HCT116 (cell line): ENCODE measurements at regions not wholly inside any gene's neighbourhood (a gene's known extent, or its start where the extent isn't known, plus 50 kb on each side); places are given as distances from the start of the nearest gene placed in this dataset.

Experiments
- ATAC-seq: fragments of 200-7000 bp; cut with Tn5 transposase; 2 replicates; pipeline ENCODE4 v1.9.1; 2020; ENCODE audit warnings: mild to moderate bottlenecking, moderate library complexity
- BruUV-seq: library from RNA; stranded (reverse); fragments of 400-500 nt; replicated peaks from 2 replicates; lab custom pipeline; 2021; lab: Mats Ljungman, UMichigan
- CTCF ChIA-PET: fragments of 300-600 bp; sonication (Branson Sonifier 250); formaldehyde crosslinking; loops from one replicate; lab custom pipeline; 2021; ENCODE audit warnings: antibody characterized with exemption; lab: Charles Lee
- POLR2A ChIA-PET: fragments of 300-600, 350-600 bp; sonication (Branson Sonifier 250); formaldehyde crosslinking; loops from one replicate; lab custom pipeline; 2021; ENCODE audit warnings: antibody characterized with exemption; lab: Charles Lee
- RAD21 ChIA-PET, 2 experiments: fragments of 300-600 bp; sonication (Branson Sonifier 250); formaldehyde crosslinking; loops; one replicate each; lab custom pipeline; 2023; ENCODE audit warnings: low total read pairs in 2 of 2; ENCODE audit not compliant: uncharacterized antibody in 2 of 2, unreplicated experiment in 2 of 2, low non-redundant PET in 1 of 2; lab: Charles Lee
- DNase-seq: peaks from one replicate; pipeline ENCODE4 v3.0.0-alpha.2; 2010; ENCODE audit warnings: low read depth, low spot score
- H2AFZ ChIP-seq: fragments of 200-600 bp; shearing (Covaris generic), sonication (generic); 2 replicates; pipeline ENCODE4 v1.6.1; 2017; ENCODE audit warnings: low read depth, mixed run types, mixed read lengths, antibody characterized with exemption, low read length; ENCODE audit not compliant: poor library complexity, severe bottlenecking
- H3K27ac ChIP-seq: 2 replicates; pipeline ENCODE4 v1.5.1; 2012; ENCODE audit warnings: low read depth, low read length
- H3K27me3 ChIP-seq: fragments of 200-600 bp; sonication (generic); 2 replicates; pipeline ENCODE4 v1.6.1; 2016; ENCODE audit warnings: mixed run types, low read length, mixed read lengths; ENCODE audit not compliant: insufficient read depth
- H3K36me3 ChIP-seq, 2 experiments: fragments of 200-500 bp in 1 of 2; fragments of 200-600 bp in 1 of 2; sonication (Bioruptor generic) in 1 of 2; sonication (generic) in 1 of 2; 2 replicates each; pipeline versions ENCODE4 v1.5.1 to v1.6.1; 2014 to 2016; ENCODE audit warnings: low read length in 2 of 2, inconsistent platforms in 1 of 2, mixed read lengths in 1 of 2, mixed run types in 1 of 2; ENCODE audit not compliant: insufficient read depth in 2 of 2, control insufficient read depth in 1 of 2
- H3K4me1 ChIP-seq, 2 experiments: fragments of 200-600 bp in 1 of 2; sonication (generic) in 1 of 2; 2 replicates each; pipeline versions ENCODE4 v1.5.1 to v1.6.1; 2012 to 2017; ENCODE audit warnings: low read length in 2 of 2, inconsistent platforms in 1 of 2, mild to moderate bottlenecking in 1 of 2, mixed read lengths in 1 of 2, mixed run types in 1 of 2, moderate library complexity in 1 of 2; ENCODE audit not compliant: insufficient read depth in 2 of 2, control insufficient read depth in 1 of 2
- H3K4me2 ChIP-seq: fragments of 200-600 bp; sonication (generic); 2 replicates; pipeline ENCODE4 v1.6.1; 2017; ENCODE audit warnings: mixed run types, low read length, mixed read lengths
- H3K4me3 ChIP-seq, 2 experiments: fragments of 200-600 bp in 1 of 2; sonication (generic) in 1 of 2; replicated peaks in 1 of 2; 2 replicates each; pipeline ENCODE4 v1.5.1; 2011 to 2016; ENCODE audit warnings: low read length in 2 of 2, control low read depth in 1 of 2, low read depth in 1 of 2, mild to moderate bottlenecking in 1 of 2, mixed read lengths in 1 of 2, mixed run types in 1 of 2
- H3K79me2 ChIP-seq: fragments of 200-600 bp; sonication (generic); 2 replicates; pipeline ENCODE4 v1.6.1; 2017; ENCODE audit warnings: mild to moderate bottlenecking, mixed run types, low read length, moderate library complexity, mixed read lengths; ENCODE audit not compliant: insufficient read depth
- H3K9ac ChIP-seq: fragments of 200-600 bp; sonication (generic); 2 replicates; pipeline ENCODE4 v1.6.1; 2016; ENCODE audit warnings: low read length, mixed read lengths
- H3K9me2 ChIP-seq: fragments of 200-600 bp; sonication (generic), shearing (Covaris generic); 2 replicates; pipeline ENCODE4 v1.6.1; 2017; ENCODE audit warnings: mixed run types, mild to moderate bottlenecking, moderate library complexity; ENCODE audit not compliant: insufficient read depth
- H3K9me3 ChIP-seq, 2 experiments: fragments of 200-500 bp in 1 of 2; fragments of 200-600 bp in 1 of 2; sonication (Bioruptor generic) in 1 of 2; sonication (generic) in 1 of 2; 2 replicates each; pipeline ENCODE4 v1.6.1; 2014 to 2017; ENCODE audit warnings: low read length in 2 of 2, mixed read lengths in 2 of 2, inconsistent platforms in 1 of 2, low read depth in 1 of 2, mild to moderate bottlenecking in 1 of 2, mixed run types in 1 of 2, moderate library complexity in 1 of 2; ENCODE audit not compliant: control insufficient read depth in 1 of 2, insufficient read depth in 1 of 2
- H4K20me1 ChIP-seq: fragments of 200-600 bp; sonication (generic), shearing (Covaris generic); 2 replicates; pipeline ENCODE4 v1.6.1; 2017; ENCODE audit warnings: mixed run types, mild to moderate bottlenecking, moderate library complexity; ENCODE audit not compliant: insufficient read depth
- ATF3 ChIP-seq: IDR thresholded peaks from 2 replicates; pipeline ENCODE4 v1.6.1; 2012
- CBX3 ChIP-seq: IDR thresholded peaks from 2 replicates; pipeline ENCODE4 v1.6.1; 2012; ENCODE audit warnings: low read depth
- EGR1 ChIP-seq: IDR thresholded peaks from 2 replicates; pipeline ENCODE4 v1.6.1; 2012; ENCODE audit warnings: low read depth
- ELF1 ChIP-seq: IDR thresholded peaks from 2 replicates; pipeline ENCODE4 v1.6.1; 2012; ENCODE audit warnings: low read depth, borderline replicate concordance
- EZH2 ChIP-seq: fragments of 200-600 bp; sonication (generic); IDR thresholded peaks from 2 replicates; pipeline ENCODE4 v1.6.1; 2017; ENCODE audit warnings: antibody characterized with exemption, mixed run types
- EZH2phosphoT487 ChIP-seq: fragments of 200-600 bp; IDR thresholded peaks from 2 replicates; pipeline ENCODE4 v1.6.1; 2018; ENCODE audit warnings: antibody characterized with exemption, borderline replicate concordance
- FOSL1 ChIP-seq: IDR thresholded peaks from 2 replicates; pipeline ENCODE4 v1.6.1; 2012; ENCODE audit warnings: low read depth
- JUND ChIP-seq: IDR thresholded peaks from 2 replicates; pipeline ENCODE4 v1.6.1; 2012
- POLR2A ChIP-seq: IDR thresholded peaks from 2 replicates; pipeline ENCODE4 v1.7.0; 2011; ENCODE audit warnings: borderline replicate concordance; ENCODE audit not compliant: insufficient read depth, insufficient read length; ENCODE audit errors: extremely low read depth
- RAD21 ChIP-seq: IDR thresholded peaks from 2 replicates; pipeline ENCODE4 v1.6.1; 2012; ENCODE audit warnings: low read depth, mild to moderate bottlenecking
- REST ChIP-seq: IDR thresholded peaks from 2 replicates; pipeline ENCODE4 v1.6.1; 2012; ENCODE audit warnings: low read depth
- SIN3A ChIP-seq: IDR thresholded peaks from 2 replicates; pipeline ENCODE4 v1.6.1; 2012; ENCODE audit warnings: low read depth
- SP1 ChIP-seq: IDR thresholded peaks from 2 replicates; pipeline ENCODE4 v1.6.1; 2012; ENCODE audit warnings: low read depth
- ZBTB33 ChIP-seq: IDR thresholded peaks from 2 replicates; pipeline ENCODE4 v1.6.1; 2011; ENCODE audit warnings: mild to moderate bottlenecking, low read length, moderate library complexity; ENCODE audit not compliant: insufficient replicate concordance; ENCODE audit errors: extremely low read depth
- ZFX ChIP-seq: fragments of 450-650 bp; IDR thresholded peaks from 2 replicates; pipeline ENCODE4 v1.6.1; 2017
- intact Hi-C: fragments of 100-400 bp; cut with micrococcal nuclease; formaldehyde crosslinking; loops from 2 replicates; pipeline ENCODE4 v1.10.0; 2022

- ChIA-PET RAD21 (no interaction called here), POLR2A (no interaction called here), CTCF (no interaction called here)
- Histone ChIP-seq H3K27me3 (no peaks in the 10 kb centered on the region), H3K79me2 (no peaks in the 10 kb centered on the region), H4K20me1 (no peaks in the 10 kb centered on the region), H3K9ac (no peak overlapping the region), H2AFZ (no peak overlapping the region), H3K4me1 (no peaks in the 10 kb centered on the region), H3K36me3 (no peaks in the 10 kb centered on the region), H3K4me2 (no peak overlapping the region), H3K4me3 (no peak overlapping the region), H3K27ac (no peak overlapping the region), H3K9me3 (no peaks in the 10 kb centered on the region), H3K9me2 (no peaks in the 10 kb centered on the region)
- ATAC-seq, result no peak
- TF ChIP-seq EZH2phosphoT487 (no peak), CBX3 (no peak), SIN3A (no peak), POLR2A (no peak), ATF3 (no peak), EGR1 (no peak), FOSL1 (no peak), EZH2 (no peak)
- intact Hi-C loops, result no loop called here
- no peak for DNase-seq
- BruUV-seq, result no TSS peak
These were observed 343.8 kb downstream of the CAAP1 start for GRCh38 chr9:26548781-26549290.

- no peak for ATAC-seq
- Histone ChIP-seq H3K9me2 (no peaks in the 10 kb centered on the region), H3K4me3 (no peak overlapping the region), H2AFZ (no peak overlapping the region), H3K27me3 (no peaks in the 10 kb centered on the region), H3K79me2 (no peaks in the 10 kb centered on the region), H3K9ac (no peak overlapping the region), H4K20me1 (no peaks in the 10 kb centered on the region), H3K4me1 (no peaks in the 10 kb centered on the region), H3K4me2 (no peak overlapping the region), H3K36me3 (no peaks in the 10 kb centered on the region), H3K27ac (no peak overlapping the region), H3K9me3 (no peaks in the 10 kb centered on the region)
- DNase-seq, result no peak
- no TSS peak for BruUV-seq
- intact Hi-C loops, result no loop called here
- POLR2A ChIA-PET, result no interaction called here
- RAD21 ChIA-PET, result no interaction called here
- CTCF ChIA-PET, result no interaction called here
- TF ChIP-seq SP1 (no peak), ELF1 (no peak), POLR2A (no peak), RAD21 (no peak), SIN3A (no peak), EGR1 (no peak), JUND (no peak), FOSL1 (no peak), ZFX (no peak), REST (no peak), CBX3 (no peak), ZBTB33 (no peak)
These were observed 352.6 kb downstream of the CAAP1 start for GRCh38 chr9:26539867-26540493.
